ENCODE measurements at regions not wholly inside any gene's neighbourhood (a gene's known extent, or its start where the extent isn't known, plus 50 kb on each side); places are given as distances from the start of the nearest gene placed in this dataset.

- no peak for DNase-seq (ENCODE audit: low read depth in 2 of 2)
- no peak overlapping the region for H3K4me3 ChIP-seq (replicated peaks in 1 of 2; ENCODE audit: low read depth in 2 of 2, low read length in 2 of 2)
Measured at GRCh38 chr3:148092624-148093347, 604.9 kb upstream of the AGTR1 start.

GRCh38 chr3:148093753-148094152, 604.0 kb upstream of the AGTR1 start:
- TF ChIP-seq, protein P1, sequence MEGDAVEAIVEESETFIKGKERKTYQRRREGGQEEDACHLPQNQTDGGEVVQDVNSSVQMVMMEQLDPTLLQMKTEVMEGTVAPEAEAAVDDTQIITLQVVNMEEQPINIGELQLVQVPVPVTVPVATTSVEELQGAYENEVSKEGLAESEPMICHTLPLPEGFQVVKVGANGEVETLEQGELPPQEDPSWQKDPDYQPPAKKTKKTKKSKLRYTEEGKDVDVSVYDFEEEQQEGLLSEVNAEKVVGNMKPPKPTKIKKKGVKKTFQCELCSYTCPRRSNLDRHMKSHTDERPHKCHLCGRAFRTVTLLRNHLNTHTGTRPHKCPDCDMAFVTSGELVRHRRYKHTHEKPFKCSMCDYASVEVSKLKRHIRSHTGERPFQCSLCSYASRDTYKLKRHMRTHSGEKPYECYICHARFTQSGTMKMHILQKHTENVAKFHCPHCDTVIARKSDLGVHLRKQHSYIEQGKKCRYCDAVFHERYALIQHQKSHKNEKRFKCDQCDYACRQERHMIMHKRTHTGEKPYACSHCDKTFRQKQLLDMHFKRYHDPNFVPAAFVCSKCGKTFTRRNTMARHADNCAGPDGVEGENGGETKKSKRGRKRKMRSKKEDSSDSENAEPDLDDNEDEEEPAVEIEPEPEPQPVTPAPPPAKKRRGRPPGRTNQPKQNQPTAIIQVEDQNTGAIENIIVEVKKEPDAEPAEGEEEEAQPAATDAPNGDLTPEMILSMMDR (IDR thresholded peaks at IDR 0.05; ENCODE audit: low read depth, low read length), result no peak
- H3K4me3 ChIP-seq (replicated peaks in 1 of 2; ENCODE audit: low read depth in 2 of 2, low read length in 2 of 2), result no peak overlapping the region
- DNase-seq (ENCODE audit: low read depth in 2 of 2), result no peak

More at GRCh38 chr3:148092624-148093347, 604.9 kb upstream of the AGTR1 start:
- TF ChIP-seq, protein P1 (IDR thresholded peaks at IDR 0.05; ENCODE audit: low read depth, low read length), result no peak

GRCh38 chr3:148095962-148096361, 601.7 kb upstream of the AGTR1 start:
- TF ChIP-seq, protein P1 (IDR thresholded peaks at IDR 0.05; ENCODE audit: low read depth, low read length), result no peak
- DNase-seq (ENCODE audit: low read depth in 2 of 2), result no peak
- no peak overlapping the region for H3K4me3 ChIP-seq (replicated peaks in 1 of 2; ENCODE audit: low read depth in 2 of 2, low read length in 2 of 2)

DNA sequence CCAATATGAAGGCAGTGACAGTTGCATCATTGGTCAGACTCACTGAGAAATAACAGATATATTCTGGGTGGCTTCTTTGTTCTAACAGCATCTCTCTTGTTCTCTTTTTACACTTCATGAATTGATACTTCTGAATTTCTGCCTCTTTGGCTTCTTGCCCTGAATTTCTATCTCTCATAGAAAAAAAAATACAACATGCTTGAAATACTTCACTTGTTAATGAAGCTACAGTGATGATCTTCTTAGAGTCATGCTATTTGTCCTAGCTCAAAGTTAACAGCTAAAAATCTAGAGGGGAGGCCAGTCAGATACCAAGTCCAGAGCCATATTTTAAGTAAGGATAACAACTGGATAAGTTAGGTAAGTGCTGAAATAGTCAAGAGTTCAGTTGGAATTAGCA, 597.2 kb upstream of the AGTR1 start:
- DNase-seq (ENCODE audit: low read depth in 2 of 2), result no peak
- TF ChIP-seq, protein P1 (IDR thresholded peaks at IDR 0.05; ENCODE audit: low read depth, low read length), result no peak
- no peak overlapping the region for H3K4me3 ChIP-seq (replicated peaks in 1 of 2; ENCODE audit: low read depth in 2 of 2, low read length in 2 of 2)

GRCh38 chr3:148101061-148101460, 596.6 kb upstream of the AGTR1 start:
- no peak overlapping the region for H3K4me3 ChIP-seq (replicated peaks in 1 of 2; ENCODE audit: low read depth in 2 of 2, low read length in 2 of 2)
- TF ChIP-seq, protein P1 (IDR thresholded peaks at IDR 0.05; ENCODE audit: low read depth, low read length), result no peak
- DNase-seq (ENCODE audit: low read depth in 2 of 2), result peak in 1 of 2 donors; percentile 41

DNA sequence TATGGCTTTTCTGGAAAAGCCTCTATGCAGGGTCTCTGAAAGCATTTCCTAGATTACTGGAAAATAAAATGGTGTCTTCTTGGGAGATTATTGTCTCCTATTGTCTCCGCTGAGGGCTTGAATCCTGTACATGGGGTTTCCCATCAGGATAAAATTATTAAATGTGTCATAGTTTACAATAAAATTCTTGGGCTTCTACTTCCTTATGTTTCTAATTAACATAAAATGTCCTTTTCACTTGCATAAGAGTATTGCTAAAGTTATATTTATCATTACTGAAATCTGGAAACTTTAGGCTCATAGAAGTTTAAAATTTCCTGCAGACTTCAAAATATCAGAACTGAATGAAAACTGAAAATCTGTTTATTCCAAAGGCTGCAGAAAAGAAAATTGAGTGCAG, 595.5 kb upstream of the AGTR1 start:
- no peak for DNase-seq (ENCODE audit: low read depth in 2 of 2)
- no peak overlapping the region for H3K4me3 ChIP-seq (replicated peaks in 1 of 2; ENCODE audit: low read depth in 2 of 2, low read length in 2 of 2)
- TF ChIP-seq, protein P1 (IDR thresholded peaks at IDR 0.05; ENCODE audit: low read depth, low read length), result no peak

GRCh38 chr3:148106062-148106461, 591.6 kb upstream of the AGTR1 start:
- DNase-seq (ENCODE audit: low read depth in 2 of 2), result peak in 1 of 2 donors; percentile 23
- TF ChIP-seq, protein P1 (IDR thresholded peaks at IDR 0.05; ENCODE audit: low read depth, low read length), result no peak
- no peak overlapping the region for H3K4me3 ChIP-seq (replicated peaks in 1 of 2; ENCODE audit: low read depth in 2 of 2, low read length in 2 of 2)
